MCF 10A (cell line): ENCODE measurements at regions not wholly inside any gene's neighbourhood (a gene's known extent, or its start where the extent isn't known, plus 50 kb on each side); places are given as distances from the start of the nearest gene placed in this dataset.
A peak's percentile ranks its signal among the peaks of the same experiment; 100 is the strongest.
"Not testable (repeated sequence)": the region's sequence is repeated elsewhere in the genome, so short reads cannot be mapped to it uniquely, and the experiment has no call there.

Source experiments
- BruUV-seq: library from RNA; stranded (reverse); fragments of 400-500 nt; replicated peaks from 2 replicates; lab custom pipeline; 2021; lab: Mats Ljungman, UMichigan
- CTCF ChIA-PET: fragments of 300-600 bp; sonication (Branson Sonifier 250); formaldehyde crosslinking; extraction: SDS; loops from one replicate; lab custom pipeline; 2021; ENCODE audit warnings: antibody characterized with exemption, inconsistent platforms; lab: Yijun Ruan, JAX
- POLR2A ChIA-PET: fragments of 300-600, 350-650 bp; sonication (Branson Sonifier 250); formaldehyde crosslinking; extraction: SDS; loops from one replicate; lab custom pipeline; 2020; ENCODE audit warnings: antibody characterized with exemption, inconsistent platforms; lab: Yijun Ruan, JAX
- DNase-seq: peaks from one replicate; pipeline ENCODE4 v3.0.0-alpha.2; 2018; ENCODE audit not compliant: unreplicated experiment
- H3K27ac Mint-ChIP-seq: one replicate; pipeline ENCODE4 v1.8.0; 2022; ENCODE audit warnings: mild to moderate bottlenecking, low read depth, mixed read lengths; ENCODE audit not compliant: unreplicated experiment
- H3K27me3 Mint-ChIP-seq: one replicate; pipeline ENCODE4 v1.8.0; 2022; ENCODE audit warnings: mixed read lengths; ENCODE audit not compliant: insufficient read depth, unreplicated experiment
- H3K36me3 Mint-ChIP-seq: one replicate; pipeline ENCODE4 v1.8.0; 2022; ENCODE audit warnings: mild to moderate bottlenecking, moderate library complexity, mixed read lengths; ENCODE audit not compliant: insufficient read depth, unreplicated experiment
- H3K4me1 Mint-ChIP-seq: one replicate; pipeline ENCODE4 v1.8.0; 2022; ENCODE audit warnings: mixed read lengths; ENCODE audit not compliant: insufficient read depth, unreplicated experiment
- H3K4me3 Mint-ChIP-seq: one replicate; pipeline ENCODE4 v1.8.0; 2022; ENCODE audit warnings: mild to moderate bottlenecking, moderate library complexity, mixed read lengths; ENCODE audit not compliant: unreplicated experiment
- H3K9me3 Mint-ChIP-seq: one replicate; pipeline ENCODE4 v1.8.0; 2022; ENCODE audit warnings: mixed read lengths; ENCODE audit not compliant: unreplicated experiment
- CTCF ChIP-seq: fragments of 200-600 bp; IDR thresholded peaks from one replicate; pipeline ENCODE4 v1.8.0; 2022; ENCODE audit warnings: antibody characterized with exemption, mild to moderate bottlenecking; ENCODE audit not compliant: unreplicated experiment
- intact Hi-C: fragments of 100-400 bp; cut with micrococcal nuclease; formaldehyde crosslinking; loops from 2 replicates; pipeline ENCODE4 v1.14.1; 2022

- no peak for TF ChIP-seq CTCF
Observed at GRCh38 chr20:5687884-5688283, 62.3 kb upstream of the SHLD1 start.

DNA sequence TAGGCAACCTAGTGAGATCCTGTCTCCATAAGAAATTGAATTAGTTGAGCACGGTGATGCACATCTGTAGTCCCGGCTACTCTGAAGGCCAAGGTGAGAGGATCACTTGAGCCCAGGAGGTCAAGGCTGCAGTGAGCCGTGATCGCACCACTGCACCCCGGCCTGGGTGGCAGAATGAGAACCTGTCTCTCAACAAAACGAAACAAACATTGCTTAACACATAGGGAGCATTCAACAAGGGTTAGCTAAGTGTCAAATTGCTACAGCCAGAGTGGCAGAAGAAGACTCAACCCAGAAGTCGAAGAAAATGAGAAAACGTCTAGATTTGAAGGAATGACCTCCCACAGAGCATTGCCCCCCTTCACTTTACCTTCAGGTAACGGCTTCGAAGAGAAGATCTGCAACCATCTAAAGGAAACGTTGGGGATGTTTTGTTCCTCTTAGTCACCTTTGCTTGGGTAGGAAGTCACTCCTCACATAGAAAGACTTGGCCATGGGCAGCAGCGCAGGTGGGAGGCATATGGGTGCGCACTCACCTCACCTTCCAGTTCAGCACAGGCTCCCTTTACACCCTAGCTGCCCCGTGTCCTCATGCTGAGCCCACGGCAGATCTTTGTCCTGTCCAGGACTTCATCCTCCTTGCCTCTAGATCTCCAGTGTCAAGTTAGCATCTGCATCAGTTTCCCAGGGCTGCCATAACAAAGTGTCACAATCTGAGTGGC, 63.7 kb upstream of the SHLD1 start:
- Mint-ChIP-seq H3K9me3 (no peaks in the 10 kb centered on the region), H3K4me1 (no peaks in the 10 kb centered on the region), H3K27ac (no peak overlapping the region), H3K27me3 (no peaks in the 10 kb centered on the region), H3K4me3 (no peak overlapping the region), H3K36me3 (no peaks in the 10 kb centered on the region)
- CTCF ChIA-PET: no interaction called here
- BruUV-seq: no TSS peak
- no peak for TF ChIP-seq CTCF
- DNase-seq: no peak
- POLR2A ChIA-PET: no interaction called here
- intact Hi-C loops: no loop called here

More at GRCh38 chr20:5687884-5688283, 62.3 kb upstream of the SHLD1 start:
- Mint-ChIP-seq H3K4me1 (no peaks in the 10 kb centered on the region), H3K4me3 (no peak overlapping the region), H3K27ac (no peak overlapping the region), H3K9me3 (no peaks in the 10 kb centered on the region), H3K27me3 (no peaks in the 10 kb centered on the region), H3K36me3 (no peaks in the 10 kb centered on the region)
- intact Hi-C loops: no loop called here
- DNase-seq: no peak
- BruUV-seq: no TSS peak
- CTCF ChIA-PET: interaction anchor here (0.7 to 1.7 kb wide), 3 partner anchors 97 to 1615 kb away, joined by 3 to 6 read pairs (median 3); no protein-coding TSS in a partner anchor
- POLR2A ChIA-PET: interaction anchor here (0.6 kb wide), 1 partner anchor 29 kb away, joined by 3 read pairs; no protein-coding TSS in a partner anchor

- H3K36me3 Mint-ChIP-seq, DNase-seq, H3K9me3 Mint-ChIP-seq, H3K4me1 Mint-ChIP-seq, intact Hi-C loops, H3K4me3 Mint-ChIP-seq, H3K27ac Mint-ChIP-seq, CTCF ChIA-PET, H3K27me3 Mint-ChIP-seq, BruUV-seq: not testable (repeated sequence)
- POLR2A ChIA-PET: interaction anchor here (0.5 kb wide), 1 partner anchor 63 kb away, joined by 5 read pairs; no protein-coding TSS in a partner anchor
Observed at GRCh38 chr20:5682556-5682955, 67.6 kb upstream of the SHLD1 start.

GRCh38 chr20:5680192-5680591, 69.4 kb upstream of the GPCPD1 start:
- no peak for DNase-seq
- intact Hi-C loops: no loop called here
- Mint-ChIP-seq H3K4me3 (no peak overlapping the region), H3K27me3 (no peaks in the 10 kb centered on the region), H3K4me1 (peaks cover 8% of the 10 kb centered on the region), H3K27ac (peak overlapping the region; percentile 46), H3K9me3 (no peaks in the 10 kb centered on the region), H3K36me3 (no peaks in the 10 kb centered on the region)
- no TSS peak for BruUV-seq
- ChIA-PET CTCF (interaction anchor here (0.6 kb wide), 1 partner anchor 1254 kb away, joined by 3 read pairs; no protein-coding TSS in a partner anchor), POLR2A (interaction anchor here (1.3 to 4.1 kb wide), 3 partner anchors 11 to 33 kb away, joined by 5 to 23 read pairs (median 8); no protein-coding TSS in a partner anchor)
- no peak for TF ChIP-seq CTCF
